ENCODE measurements at regions not wholly inside any gene's neighbourhood (a gene's known extent, or its start where the extent isn't known, plus 50 kb on each side); places are given as distances from the start of the nearest gene placed in this dataset.

DNA sequence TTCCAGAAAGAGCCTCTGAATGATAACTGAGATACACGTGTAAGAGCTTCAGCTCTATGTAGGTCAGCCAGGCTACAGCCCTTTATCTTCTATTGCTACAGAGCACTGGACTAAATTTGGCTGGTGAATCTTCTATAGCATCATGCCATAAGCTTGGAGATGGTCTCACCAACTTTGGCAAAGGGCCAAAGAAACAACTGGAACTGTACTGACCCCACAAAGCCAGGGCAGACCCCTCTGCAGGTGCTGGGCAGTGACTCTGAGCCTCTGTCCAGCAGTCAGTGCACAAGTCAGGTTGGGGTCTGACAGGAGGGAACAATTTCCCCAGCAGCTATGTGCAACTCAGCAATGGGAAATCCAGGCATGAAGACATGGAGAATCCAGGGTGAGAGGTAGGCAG is 57.8 kb upstream of the NFASC start:
- Mint-ChIP-seq H3K4me1 (no peaks in the 10 kb centered on the region), H3K36me3 (ENCODE audit: low read depth) (no peaks in the 10 kb centered on the region), H3K27me3 (peaks cover 23% of the 10 kb centered on the region), H3K4me3 (no peak overlapping the region), H3K9me3 (no peaks in the 10 kb centered on the region), H3K27ac (no peak overlapping the region)
- CTCF ChIA-PET = interaction anchor here (0.6 kb wide), 1 partner anchor 9 kb away, joined by 3 read pairs; no protein-coding TSS in a partner anchor
- no peak for DNase-seq
- POLR2A ChIA-PET = no interaction called here

DNA sequence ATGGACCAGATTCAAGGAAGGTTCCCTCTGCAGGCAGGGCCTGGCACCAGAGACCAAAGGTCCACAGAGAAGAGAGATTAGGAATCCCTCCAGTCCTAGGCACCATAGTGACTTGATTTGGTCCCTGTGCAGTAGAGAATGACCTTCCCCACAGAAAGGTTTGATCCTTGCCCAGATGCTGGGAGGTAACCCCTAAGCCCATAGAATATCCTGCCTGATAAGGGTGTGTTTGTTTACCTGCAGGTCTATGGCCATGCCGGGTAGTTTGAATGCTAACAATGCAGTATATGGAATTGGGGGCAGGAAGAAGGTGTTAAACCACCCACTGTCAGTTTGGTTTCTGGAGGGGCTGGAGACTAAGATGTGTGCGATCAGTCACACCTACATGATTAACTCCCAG is 57.1 kb upstream of the NFASC start:
- CTCF ChIA-PET = no interaction called here
- peaks cover 23% of the 10 kb centered on the region for H3K27me3 Mint-ChIP-seq
- no peak for DNase-seq
- no peak overlapping the region for H3K27ac Mint-ChIP-seq
- no peaks in the 10 kb centered on the region for H3K4me1 Mint-ChIP-seq
- H3K4me3 Mint-ChIP-seq = no peak overlapping the region
- H3K36me3 Mint-ChIP-seq (ENCODE audit: low read depth) = no peaks in the 10 kb centered on the region
- POLR2A ChIA-PET = no interaction called here
- H3K9me3 Mint-ChIP-seq = no peaks in the 10 kb centered on the region

GRCh38 chr1:204814166-204814884 is 56.3 kb upstream of the NFASC start:
- ChIA-PET CTCF (interaction anchor here (0.8 kb wide), 1 partner anchor 11 kb away, joined by 3 read pairs; no protein-coding TSS in a partner anchor), POLR2A (no interaction called here)
- no peak for DNase-seq
- H3K9me3 Mint-ChIP-seq = no peaks in the 10 kb centered on the region
- no peak overlapping the region for H3K4me3 Mint-ChIP-seq
- peaks cover 23% of the 10 kb centered on the region for H3K27me3 Mint-ChIP-seq
- no peak overlapping the region for H3K27ac Mint-ChIP-seq
- H3K4me1 Mint-ChIP-seq = no peaks in the 10 kb centered on the region
- H3K36me3 Mint-ChIP-seq (ENCODE audit: low read depth) = no peaks in the 10 kb centered on the region

DNA sequence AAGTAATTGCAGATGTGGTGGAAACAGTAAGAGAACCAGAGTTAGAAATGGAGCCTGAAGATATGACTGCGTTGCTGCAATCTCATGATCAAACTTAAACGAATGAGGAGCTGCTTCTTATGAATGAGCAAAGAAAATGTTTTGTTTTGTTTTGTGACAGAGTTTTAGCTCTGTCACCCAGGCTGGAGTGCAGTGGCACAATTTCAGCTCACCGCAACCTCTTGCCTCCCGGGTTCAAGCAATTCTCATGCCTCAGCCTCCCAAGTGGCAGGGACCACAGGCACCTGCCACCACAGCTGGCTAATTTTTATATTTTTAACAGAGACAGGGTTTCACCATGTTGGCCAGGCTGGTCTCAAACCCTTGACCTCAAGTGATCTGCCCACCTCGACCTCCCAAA is 53.3 kb upstream of the NFASC start:
- Mint-ChIP-seq H3K9me3 (no peaks in the 10 kb centered on the region), H3K27ac (no peak overlapping the region), H3K4me1 (no peaks in the 10 kb centered on the region), H3K27me3 (peaks cover 20% of the 10 kb centered on the region), H3K36me3 (ENCODE audit: low read depth) (no peaks in the 10 kb centered on the region), H3K4me3 (no peak overlapping the region)
- ChIA-PET CTCF (interaction anchor here (6.9 kb wide), 1 partner anchor 10 kb away, joined by 42 read pairs; no protein-coding TSS in a partner anchor), POLR2A (no interaction called here)
- DNase-seq = no peak

- H3K27me3 Mint-ChIP-seq = peaks cover 20% of the 10 kb centered on the region
- no peaks in the 10 kb centered on the region for H3K9me3 Mint-ChIP-seq
- POLR2A ChIA-PET = no interaction called here
- H3K4me1 Mint-ChIP-seq = no peaks in the 10 kb centered on the region
- DNase-seq = no peak
- no peak overlapping the region for H3K4me3 Mint-ChIP-seq
- CTCF ChIA-PET = interaction anchor here (0.6 to 6.9 kb wide), 4 partner anchors 11 to 456 kb away, joined by 3 to 42 read pairs (median 4); no protein-coding TSS in a partner anchor
- no peaks in the 10 kb centered on the region for H3K36me3 Mint-ChIP-seq (ENCODE audit: low read depth)
- H3K27ac Mint-ChIP-seq = no peak overlapping the region
Observed at GRCh38 chr1:204818998-204819397, 51.7 kb upstream of the NFASC start.

DNA sequence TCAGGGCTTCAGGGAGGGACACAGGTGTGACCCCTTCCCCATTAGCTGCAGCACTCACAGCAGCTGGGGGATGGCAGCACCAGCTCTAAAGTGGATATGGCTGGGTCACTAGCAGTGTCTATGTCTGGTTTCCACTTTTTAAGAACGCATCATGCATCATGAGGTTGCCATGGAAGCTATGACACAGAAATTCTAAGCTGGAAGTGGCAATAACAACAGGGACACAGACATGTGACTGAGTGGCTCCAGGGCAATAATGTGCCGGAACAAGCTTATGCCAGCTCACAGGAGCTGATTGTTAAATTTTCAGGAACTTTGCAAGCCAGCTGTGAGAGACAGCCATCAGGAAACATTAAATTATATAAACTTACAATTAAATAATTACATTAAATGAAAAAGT is 51.2 kb upstream of the NFASC start:
- no peak overlapping the region for H3K27ac Mint-ChIP-seq
- no peaks in the 10 kb centered on the region for H3K9me3 Mint-ChIP-seq
- ChIA-PET CTCF (interaction anchor here (1.4 to 6.9 kb wide), 2 partner anchors 12 to 13 kb away, joined by 4 to 42 read pairs; no protein-coding TSS in a partner anchor), POLR2A (no interaction called here)
- no peaks in the 10 kb centered on the region for H3K4me1 Mint-ChIP-seq
- no peak for DNase-seq
- peaks cover 16% of the 10 kb centered on the region for H3K27me3 Mint-ChIP-seq
- H3K36me3 Mint-ChIP-seq (ENCODE audit: low read depth) = no peaks in the 10 kb centered on the region
- H3K4me3 Mint-ChIP-seq = no peak overlapping the region

All from activated CD4-positive, alpha-beta T cell treated with anti-CD3 and anti-CD28 coated beads, Interleukin-2, amount 10 ng/mL, durations not matched to agents 7 days and 5 days (primary cell).